IPS-NIHi7 (cell line): ENCODE measurements at regions not wholly inside any gene's neighbourhood (a gene's known extent, or its start where the extent isn't known, plus 50 kb on each side); places are given as distances from the start of the nearest gene placed in this dataset.
"Not testable (repeated sequence)": the region's sequence is repeated elsewhere in the genome, so short reads cannot be mapped to it uniquely, and the experiment has no call there.

ENCODE experiments used
- DNase-seq: peaks from one replicate; pipeline ENCODE4 v3.0.0; 2012; ENCODE audit warnings: mixed read lengths; ENCODE audit errors: extremely low spot score

GRCh38 chr15:31597466-31597865, 270.8 kb downstream of the KLF13 start:
- DNase-seq: no peak

GRCh38 chr15:31598620-31599019, 272.0 kb downstream of the KLF13 start:
- no peak for DNase-seq

- DNase-seq: peak; percentile 58
Measured at GRCh38 chr15:31605467-31605931, 278.9 kb downstream of the KLF13 start.

- DNase-seq: no peak
Measured at GRCh38 chr15:31606194-31606669, 279.6 kb downstream of the KLF13 start.

GRCh38 chr15:31606931-31607497, 280.4 kb downstream of the KLF13 start:
- no peak for DNase-seq

- no peak for DNase-seq
Measured at GRCh38 chr15:31607656-31608055, 281.0 kb downstream of the KLF13 start.

- no peak for DNase-seq
Measured at GRCh38 chr15:31609258-31609681, 282.6 kb downstream of the KLF13 start.

- DNase-seq: no peak
Measured at GRCh38 chr15:31609906-31610305, 283.3 kb downstream of the KLF13 start.

GRCh38 chr15:31615643-31616415, 289.2 kb downstream of the KLF13 start:
- DNase-seq: no peak

GRCh38 chr15:31623297-31623696, 296.7 kb downstream of the KLF13 start:
- not testable (repeated sequence) for DNase-seq

- not testable (repeated sequence) for DNase-seq
Measured at GRCh38 chr15:31624115-31624514, 297.5 kb downstream of the KLF13 start.

- DNase-seq: not testable (repeated sequence)
Measured at GRCh38 chr15:31635715-31636114, 309.1 kb downstream of the KLF13 start.

GRCh38 chr15:31636911-31637310, 310.3 kb downstream of the KLF13 start:
- not testable (repeated sequence) for DNase-seq

GRCh38 chr15:31643955-31644354, 317.3 kb downstream of the KLF13 start:
- DNase-seq: not testable (repeated sequence)

GRCh38 chr15:31644761-31645160, 318.1 kb downstream of the KLF13 start:
- not testable (repeated sequence) for DNase-seq

GRCh38 chr15:31647337-31647826, 320.7 kb downstream of the KLF13 start:
- DNase-seq: not testable (repeated sequence)

- not testable (repeated sequence) for DNase-seq
Measured at GRCh38 chr15:31649634-31650033, 323.0 kb downstream of the KLF13 start.

- DNase-seq: not testable (repeated sequence)
Measured at GRCh38 chr15:31650055-31650701, 323.5 kb downstream of the KLF13 start.

GRCh38 chr15:31656915-31657314, 330.3 kb downstream of the KLF13 start:
- not testable (repeated sequence) for DNase-seq

GRCh38 chr15:31660816-31661215, 334.2 kb downstream of the KLF13 start:
- DNase-seq: no peak

GRCh38 chr15:31665732-31666131, 339.1 kb downstream of the KLF13 start:
- not testable (repeated sequence) for DNase-seq
